ENCODE measurements at regions not wholly inside any gene's neighbourhood (a gene's known extent, or its start where the extent isn't known, plus 50 kb on each side); places are given as distances from the start of the nearest gene placed in this dataset.
"Not testable (repeated sequence)": the region's sequence is repeated elsewhere in the genome, so short reads cannot be mapped to it uniquely, and the experiment has no call there.

- no peak for TF ChIP-seq CTCF (IDR thresholded peaks at IDR 0.05)
- Histone ChIP-seq H3K4me1 (no peaks in the 10 kb centered on the region), H3K36me3 (peaks cover 0 to 18% (median 0%) of the 10 kb centered on the region in 9 donors), H3K27ac (no peak overlapping the region), H3K4me3 (no peak overlapping the region), H3K27me3 (no peaks in the 10 kb centered on the region), H3K9me3 (no peaks in the 10 kb centered on the region)
- intact Hi-C loops (cut with DNase I), result no loop called here
- ATAC-seq (no peak), DNase-seq (no peak)
- WGBS, 2 donors, result 88 to 94% methylated on average over 2 of the region's 2 CpGs
Observed at GRCh38 chr2:159872353-159872752, 74.3 kb upstream of the CD302 start.

GRCh38 chr2:159868598-159869159 lies 70.7 kb upstream of the CD302 start:
- 93 to 95% methylated on average over 5 of the region's 7 CpGs for WGBS, 2 donors

GRCh38 chr2:159867567-159868361 lies 69.8 kb upstream of the CD302 start:
- Histone ChIP-seq H3K9me3 (peaks cover 0 to 8% (median 0%) of the 10 kb centered on the region in 11 donors), H3K27me3 (no peaks in the 10 kb centered on the region), H3K27ac (no peak overlapping the region), H3K4me3 (no peak overlapping the region), H3K4me1 (no peaks in the 10 kb centered on the region), H3K36me3 (peaks cover 0 to 24% (median 0%) of the 10 kb centered on the region in 9 donors)
- DNase-seq, result no peak
- intact Hi-C loops (cut with DNase I), result no loop called here
- ATAC-seq, result no peak
- TF ChIP-seq CTCF (IDR thresholded peaks at IDR 0.05), result no peak

More at GRCh38 chr2:159868598-159869159, 70.7 kb upstream of the CD302 start:
- intact Hi-C loops (cut with DNase I); H3K9me3 ChIP-seq; DNase-seq; ATAC-seq; H3K4me3 ChIP-seq; H3K27ac ChIP-seq; H3K27me3 ChIP-seq; H3K4me1 ChIP-seq: not testable (repeated sequence)
- peaks cover 0 to 21% (median 0%) of the 10 kb centered on the region in 9 donors for H3K36me3 ChIP-seq

GRCh38 chr2:159863526-159864160 lies 65.6 kb upstream of the CD302 start:
- no peak for DNase-seq
- Histone ChIP-seq H3K4me3 (no peak overlapping the region), H3K27me3 (no peaks in the 10 kb centered on the region), H3K27ac (no peak overlapping the region), H3K9me3 (peaks cover 0 to 8% (median 0%) of the 10 kb centered on the region in 11 donors), H3K4me1 (no peaks in the 10 kb centered on the region), H3K36me3 (peaks cover 0 to 6% (median 0%) of the 10 kb centered on the region in 9 donors)
- no peak for TF ChIP-seq CTCF (IDR thresholded peaks at IDR 0.05)
- intact Hi-C loops (cut with DNase I), result no loop called here
- WGBS, 2 donors, result 80 to 82% methylated on average over 2 of the region's 2 CpGs
- ATAC-seq, result no peak

All from heart right ventricle (tissue), 16 donors.